ENCODE measurements at regions not wholly inside any gene's neighbourhood (a gene's known extent, or its start where the extent isn't known, plus 50 kb on each side); places are given as distances from the start of the nearest gene placed in this dataset.

- dilution Hi-C loops (cut with MboI; ENCODE audit: extremely low pct_ligation_motif_present, low sequenced_read_pairs): no loop called here
- Histone ChIP-seq H3K4me2 (ENCODE audit: control insufficient read depth, extremely low read depth, insufficient read depth, low read depth, low read length) (no peak overlapping the region), H3K36me3 (ENCODE audit: control insufficient read depth in 2 of 2, extremely low read depth in 1 of 2, insufficient read depth in 2 of 2, low read length in 2 of 2) (no peaks in the 10 kb centered on the region), H3K27ac (ENCODE audit: control insufficient read depth, insufficient read depth, low read length) (no peak overlapping the region), H3K79me2 (ENCODE audit: control insufficient read depth, insufficient read depth, low read length) (no peaks in the 10 kb centered on the region), H3K9me3 (ENCODE audit: control insufficient read depth, low read depth, low read length) (no peaks in the 10 kb centered on the region), H3K9me1 (ENCODE audit: control insufficient read depth, extremely low read depth, insufficient read depth, low read length) (no peaks in the 10 kb centered on the region), H3K9ac (ENCODE audit: control insufficient read depth, extremely low read depth, insufficient read depth, low read length) (no peak overlapping the region), H3K4me3 (ENCODE audit: control insufficient read depth in 2 of 3, extremely low read depth in 1 of 3, insufficient read depth in 2 of 3, low read depth in 1 of 3, low read length in 3 of 3) (no peak overlapping the region), H3K27me3 (ENCODE audit: control insufficient read depth, extremely low read depth, insufficient read depth, low read length) (peaks cover 3% of the 10 kb centered on the region), H3K4me1 (ENCODE audit: control insufficient read depth, extremely low read depth, insufficient read depth, low read length) (no peaks in the 10 kb centered on the region), H2AFZ (ENCODE audit: control insufficient read depth, low read length) (no peak overlapping the region), H4K20me1 (ENCODE audit: control insufficient read depth, extremely low read depth, insufficient read depth, low read length) (no peaks in the 10 kb centered on the region)
- TF ChIP-seq, protein P1, sequence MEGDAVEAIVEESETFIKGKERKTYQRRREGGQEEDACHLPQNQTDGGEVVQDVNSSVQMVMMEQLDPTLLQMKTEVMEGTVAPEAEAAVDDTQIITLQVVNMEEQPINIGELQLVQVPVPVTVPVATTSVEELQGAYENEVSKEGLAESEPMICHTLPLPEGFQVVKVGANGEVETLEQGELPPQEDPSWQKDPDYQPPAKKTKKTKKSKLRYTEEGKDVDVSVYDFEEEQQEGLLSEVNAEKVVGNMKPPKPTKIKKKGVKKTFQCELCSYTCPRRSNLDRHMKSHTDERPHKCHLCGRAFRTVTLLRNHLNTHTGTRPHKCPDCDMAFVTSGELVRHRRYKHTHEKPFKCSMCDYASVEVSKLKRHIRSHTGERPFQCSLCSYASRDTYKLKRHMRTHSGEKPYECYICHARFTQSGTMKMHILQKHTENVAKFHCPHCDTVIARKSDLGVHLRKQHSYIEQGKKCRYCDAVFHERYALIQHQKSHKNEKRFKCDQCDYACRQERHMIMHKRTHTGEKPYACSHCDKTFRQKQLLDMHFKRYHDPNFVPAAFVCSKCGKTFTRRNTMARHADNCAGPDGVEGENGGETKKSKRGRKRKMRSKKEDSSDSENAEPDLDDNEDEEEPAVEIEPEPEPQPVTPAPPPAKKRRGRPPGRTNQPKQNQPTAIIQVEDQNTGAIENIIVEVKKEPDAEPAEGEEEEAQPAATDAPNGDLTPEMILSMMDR (optimal IDR thresholded peaks at IDR 0.05 in 1 of 3, IDR thresholded peaks at IDR 0.05 in 1 of 3, conservative IDR thresholded peaks at IDR 0.05 in 1 of 3; ENCODE audit: extremely low read depth in 1 of 3, insufficient read depth in 2 of 3, low read length in 3 of 3): no peak
- no peak for TF ChIP-seq EZH2 (IDR thresholded peaks at IDR 0.05; ENCODE audit: low read length)
- FAIRE-seq (no peak), DNase-seq (ENCODE audit: low read depth, low spot score) (no peak)
Observed at GRCh38 chr10:123446449-123447156, 219.6 kb upstream of the GPR26 start.

- FAIRE-seq: no peak
- DNase-seq (ENCODE audit: low read depth, low spot score): no peak
- Histone ChIP-seq H3K9me1 (ENCODE audit: control insufficient read depth, extremely low read depth, insufficient read depth, low read length) (no peaks in the 10 kb centered on the region), H3K36me3 (ENCODE audit: control insufficient read depth in 2 of 2, extremely low read depth in 1 of 2, insufficient read depth in 2 of 2, low read length in 2 of 2) (no peaks in the 10 kb centered on the region), H3K4me1 (ENCODE audit: control insufficient read depth, extremely low read depth, insufficient read depth, low read length) (no peaks in the 10 kb centered on the region), H4K20me1 (ENCODE audit: control insufficient read depth, extremely low read depth, insufficient read depth, low read length) (no peaks in the 10 kb centered on the region), H3K27me3 (ENCODE audit: control insufficient read depth, extremely low read depth, insufficient read depth, low read length) (peaks cover 4% of the 10 kb centered on the region), H3K9ac (ENCODE audit: control insufficient read depth, extremely low read depth, insufficient read depth, low read length) (no peak overlapping the region), H3K79me2 (ENCODE audit: control insufficient read depth, insufficient read depth, low read length) (no peaks in the 10 kb centered on the region), H3K4me2 (ENCODE audit: control insufficient read depth, extremely low read depth, insufficient read depth, low read depth, low read length) (no peak overlapping the region), H3K9me3 (ENCODE audit: control insufficient read depth, low read depth, low read length) (no peaks in the 10 kb centered on the region), H3K27ac (ENCODE audit: control insufficient read depth, insufficient read depth, low read length) (no peak overlapping the region), H2AFZ (ENCODE audit: control insufficient read depth, low read length) (no peak overlapping the region), H3K4me3 (ENCODE audit: control insufficient read depth in 2 of 3, extremely low read depth in 1 of 3, insufficient read depth in 2 of 3, low read depth in 1 of 3, low read length in 3 of 3) (no peak overlapping the region)
- dilution Hi-C loops (cut with MboI; ENCODE audit: extremely low pct_ligation_motif_present, low sequenced_read_pairs): no loop called here
- TF ChIP-seq EZH2 (IDR thresholded peaks at IDR 0.05; ENCODE audit: low read length): no peak
- TF ChIP-seq, protein P1 (optimal IDR thresholded peaks at IDR 0.05 in 1 of 3, IDR thresholded peaks at IDR 0.05 in 1 of 3, conservative IDR thresholded peaks at IDR 0.05 in 1 of 3; ENCODE audit: extremely low read depth in 1 of 3, insufficient read depth in 2 of 3, low read length in 3 of 3): no peak
Observed at GRCh38 chr10:123449234-123449962, 216.8 kb upstream of the GPR26 start.
